Neural progenitor cell (in vitro differentiated cells): ENCODE measurements at regions not wholly inside any gene's neighbourhood (a gene's known extent, or its start where the extent isn't known, plus 50 kb on each side); places are given as distances from the start of the nearest gene placed in this dataset.

Experiments
- DNase-seq: peaks from one replicate; pipeline ENCODE4 v3.0.0-alpha.2; 2016; ENCODE audit warnings: low spot score
- H2AFZ ChIP-seq: fragments of 200-600 bp; sonication (generic); replicated peaks from 2 replicates; pipeline ENCODE4 v1.6.1; 2016; ENCODE audit warnings: antibody characterized with exemption
- H3F3A ChIP-seq: fragments of 200-600 bp; sonication (generic); 2 replicates; pipeline ENCODE4 v1.6.1; 2016; ENCODE audit warnings: antibody characterized with exemption, low read depth
- H3K27ac ChIP-seq: fragments of 200-600 bp; sonication (generic); 2 replicates; pipeline ENCODE4 v1.5.1; 2016; ENCODE audit warnings: mild to moderate bottlenecking
- H3K27me3 ChIP-seq: fragments of 200-600 bp; sonication (generic); 2 replicates; pipeline ENCODE4 v1.6.1; 2016; ENCODE audit warnings: mild to moderate bottlenecking, moderate library complexity
- H3K36me3 ChIP-seq: fragments of 200-600 bp; sonication (generic); 2 replicates; pipeline ENCODE4 v1.5.1; 2016
- H3K4me1 ChIP-seq: fragments of 200-600 bp; sonication (generic); 2 replicates; pipeline ENCODE4 v1.6.1; 2016; ENCODE audit warnings: mixed run types
- H3K4me2 ChIP-seq: fragments of 200-600 bp; sonication (generic); 2 replicates; pipeline ENCODE4 v1.6.1; 2016
- H3K4me3 ChIP-seq: fragments of 200-600 bp; sonication (generic); 2 replicates; pipeline ENCODE4 v1.5.1; 2016
- H3K79me2 ChIP-seq: fragments of 200-600 bp; sonication (generic); 2 replicates; pipeline ENCODE4 v1.6.1; 2016; ENCODE audit warnings: low read depth
- H3K9ac ChIP-seq: fragments of 200-600 bp; sonication (generic); 2 replicates; pipeline ENCODE4 v1.6.1; 2016
- H3K9me3 ChIP-seq: fragments of 200-600 bp; sonication (generic); 2 replicates; pipeline ENCODE4 v1.5.1; 2016; ENCODE audit warnings: low read depth
- H4K20me1 ChIP-seq: fragments of 200-600 bp; sonication (generic); 2 replicates; pipeline ENCODE4 v1.6.1; 2016; ENCODE audit warnings: low read depth
- H3K27ac Mint-ChIP-seq: 3 replicates; pipeline ENCODE4 v1.8.0; 2021; ENCODE audit warnings: mixed read lengths
- H3K27me3 Mint-ChIP-seq: 2 replicates; pipeline ENCODE4 v1.8.0; 2022; ENCODE audit warnings: low read depth, mild to moderate bottlenecking, inconsistent platforms, moderate library complexity, mixed read lengths; ENCODE audit not compliant: insufficient read depth
- H3K36me3 Mint-ChIP-seq: 3 replicates; pipeline ENCODE4 v1.8.0; 2021; ENCODE audit warnings: mixed read lengths
- H3K4me1 Mint-ChIP-seq: 3 replicates; pipeline ENCODE4 v1.8.0; 2021; ENCODE audit warnings: mixed read lengths
- H3K4me3 Mint-ChIP-seq: 3 replicates; pipeline ENCODE4 v1.8.0; 2021; ENCODE audit warnings: mild to moderate bottlenecking, moderate library complexity, mixed read lengths
- H3K9me3 Mint-ChIP-seq: 3 replicates; pipeline ENCODE4 v1.8.0; 2020; ENCODE audit warnings: mixed read lengths
- EZH2 ChIP-seq: fragments of 200-600 bp; sonication (generic); IDR thresholded peaks from 2 replicates; pipeline ENCODE4 v1.6.1; 2017; ENCODE audit warnings: antibody characterized with exemption, mild to moderate bottlenecking, moderate library complexity
- EZH2phosphoT487 ChIP-seq: fragments of 200-600 bp; sonication (generic); IDR thresholded peaks from 2 replicates; pipeline ENCODE4 v1.6.1; 2017; ENCODE audit warnings: antibody characterized with exemption
- TF ChIP-seq, protein P1 (sequence below): fragments of 200-600 bp; sonication (generic); IDR thresholded peaks from 2 replicates; pipeline ENCODE4 v1.5.1; 2017; ENCODE audit warnings: antibody characterized with exemption, mild to moderate bottlenecking

DNA sequence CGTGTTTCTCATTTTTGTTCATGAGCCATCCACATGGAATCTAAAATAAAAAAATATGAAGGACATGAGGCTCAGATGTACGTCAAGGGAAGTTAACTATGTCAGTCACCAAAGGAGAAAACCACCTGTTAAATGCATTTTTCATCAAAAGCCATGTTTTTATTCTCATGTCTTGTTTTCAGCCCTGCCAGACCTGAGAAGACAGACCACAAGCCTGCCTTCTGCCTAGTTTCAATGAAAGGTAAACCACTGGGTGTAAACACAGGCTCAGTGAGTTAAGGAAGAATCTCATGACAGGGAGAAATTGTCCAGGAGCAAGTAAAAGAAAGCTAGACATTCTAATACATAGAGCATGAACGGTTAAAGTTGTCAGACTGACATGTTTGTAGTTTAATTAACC is 52.3 kb upstream of the TNIP3 start:
- Histone ChIP-seq H3K79me2 (no peaks in the 10 kb centered on the region), H3K4me1 (peaks cover 13% of the 10 kb centered on the region), H3K27me3 (no peaks in the 10 kb centered on the region), H2AFZ (no peak overlapping the region), H3K9me3 (no peaks in the 10 kb centered on the region), H3K27ac (no peak overlapping the region), H3K36me3 (no peaks in the 10 kb centered on the region), H3K9ac (no peak overlapping the region), H3K4me3 (no peak overlapping the region), H3F3A (peaks cover 2% of the 10 kb centered on the region), H3K4me2 (no peak overlapping the region), H4K20me1 (no peaks in the 10 kb centered on the region)
- no peaks in the 10 kb centered on the region for H3K27me3 Mint-ChIP-seq
- peaks cover 6% of the 10 kb centered on the region for H3K4me1 Mint-ChIP-seq
- H3K27ac Mint-ChIP-seq = no peak overlapping the region
- H3K36me3 Mint-ChIP-seq = no peaks in the 10 kb centered on the region
- no peaks in the 10 kb centered on the region for H3K9me3 Mint-ChIP-seq
- no peak overlapping the region for H3K4me3 Mint-ChIP-seq
- DNase-seq = no peak
- TF ChIP-seq EZH2 = no peak
- no peak for TF ChIP-seq EZH2phosphoT487
- TF ChIP-seq, protein P1, sequence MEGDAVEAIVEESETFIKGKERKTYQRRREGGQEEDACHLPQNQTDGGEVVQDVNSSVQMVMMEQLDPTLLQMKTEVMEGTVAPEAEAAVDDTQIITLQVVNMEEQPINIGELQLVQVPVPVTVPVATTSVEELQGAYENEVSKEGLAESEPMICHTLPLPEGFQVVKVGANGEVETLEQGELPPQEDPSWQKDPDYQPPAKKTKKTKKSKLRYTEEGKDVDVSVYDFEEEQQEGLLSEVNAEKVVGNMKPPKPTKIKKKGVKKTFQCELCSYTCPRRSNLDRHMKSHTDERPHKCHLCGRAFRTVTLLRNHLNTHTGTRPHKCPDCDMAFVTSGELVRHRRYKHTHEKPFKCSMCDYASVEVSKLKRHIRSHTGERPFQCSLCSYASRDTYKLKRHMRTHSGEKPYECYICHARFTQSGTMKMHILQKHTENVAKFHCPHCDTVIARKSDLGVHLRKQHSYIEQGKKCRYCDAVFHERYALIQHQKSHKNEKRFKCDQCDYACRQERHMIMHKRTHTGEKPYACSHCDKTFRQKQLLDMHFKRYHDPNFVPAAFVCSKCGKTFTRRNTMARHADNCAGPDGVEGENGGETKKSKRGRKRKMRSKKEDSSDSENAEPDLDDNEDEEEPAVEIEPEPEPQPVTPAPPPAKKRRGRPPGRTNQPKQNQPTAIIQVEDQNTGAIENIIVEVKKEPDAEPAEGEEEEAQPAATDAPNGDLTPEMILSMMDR = no peak

DNA sequence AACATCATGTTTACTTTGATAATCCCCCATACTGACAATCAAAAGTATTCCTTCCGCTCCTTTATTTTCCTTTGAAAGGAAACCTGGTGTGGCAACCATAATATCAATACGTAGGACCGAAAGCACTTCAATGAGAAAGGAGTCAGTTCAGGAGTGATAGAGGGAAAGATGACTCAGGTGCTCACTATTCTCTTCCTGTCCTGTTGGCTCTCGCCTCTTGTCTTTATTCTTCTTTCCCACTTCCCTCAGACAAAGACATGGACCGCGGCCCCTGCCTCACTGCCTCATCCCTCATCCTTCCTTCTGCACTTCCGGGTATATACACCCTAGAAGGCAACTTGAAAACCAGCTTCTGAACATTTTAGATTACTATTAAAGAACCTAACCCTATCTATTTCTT is 49.8 kb upstream of the TNIP3 start:
- Histone ChIP-seq H4K20me1 (no peaks in the 10 kb centered on the region), H3K4me2 (no peak overlapping the region), H3K4me3 (no peak overlapping the region), H3F3A (peaks cover 5% of the 10 kb centered on the region), H3K4me1 (peaks cover 16% of the 10 kb centered on the region), H2AFZ (no peak overlapping the region), H3K36me3 (no peaks in the 10 kb centered on the region), H3K79me2 (no peaks in the 10 kb centered on the region), H3K27me3 (no peaks in the 10 kb centered on the region), H3K27ac (no peak overlapping the region), H3K9me3 (no peaks in the 10 kb centered on the region), H3K9ac (no peak overlapping the region)
- TF ChIP-seq, protein P1 = no peak
- TF ChIP-seq EZH2 = no peak
- H3K4me1 Mint-ChIP-seq = peaks cover 2% of the 10 kb centered on the region
- H3K36me3 Mint-ChIP-seq = no peaks in the 10 kb centered on the region
- no peaks in the 10 kb centered on the region for H3K9me3 Mint-ChIP-seq
- H3K27me3 Mint-ChIP-seq = no peaks in the 10 kb centered on the region
- H3K4me3 Mint-ChIP-seq = no peak overlapping the region
- H3K27ac Mint-ChIP-seq = no peak overlapping the region
- no peak for DNase-seq
